Fibroblast of skin of back (primary cell): ENCODE measurements at regions not wholly inside any gene's neighbourhood (a gene's known extent, or its start where the extent isn't known, plus 50 kb on each side); places are given as distances from the start of the nearest gene placed in this dataset.
"Not testable (repeated sequence)": the region's sequence is repeated elsewhere in the genome, so short reads cannot be mapped to it uniquely, and the experiment has no call there.

Experiments
- DNase-seq: peaks from one replicate; pipeline ENCODE4 v3.0.0-alpha.2; 2013

- DNase-seq, result no peak
These were observed 618.1 kb upstream of the RBFOX1 start for GRCh38 chr16:6714510-6714909.

- DNase-seq, result no peak
These were observed 622.9 kb upstream of the RBFOX1 start for GRCh38 chr16:6709736-6710135.

GRCh38 chr16:6708576-6709215 lies 623.9 kb upstream of the RBFOX1 start:
- no peak for DNase-seq

- no peak for DNase-seq
These were observed 628.2 kb upstream of the RBFOX1 start for GRCh38 chr16:6704306-6704930.

- DNase-seq, result no peak
These were observed 631.5 kb upstream of the RBFOX1 start for GRCh38 chr16:6701096-6701495.

GRCh38 chr16:6698548-6698947 lies 634.1 kb upstream of the RBFOX1 start:
- DNase-seq, result no peak

- no peak for DNase-seq
These were observed 637.0 kb upstream of the RBFOX1 start for GRCh38 chr16:6695666-6696065.

- DNase-seq, result no peak
These were observed 638.0 kb upstream of the RBFOX1 start for GRCh38 chr16:6694636-6695035.

- not testable (repeated sequence) for DNase-seq
These were observed 639.2 kb upstream of the RBFOX1 start for GRCh38 chr16:6693418-6693817.

GRCh38 chr16:6692874-6693273 lies 639.8 kb upstream of the RBFOX1 start:
- no peak for DNase-seq

GRCh38 chr16:6690741-6691140 lies 641.9 kb upstream of the RBFOX1 start:
- no peak for DNase-seq

- DNase-seq, result no peak
These were observed 643.0 kb upstream of the RBFOX1 start for GRCh38 chr16:6689643-6690042.

GRCh38 chr16:6687593-6687992 lies 645.1 kb upstream of the RBFOX1 start:
- no peak for DNase-seq

- peak; percentile 9 for DNase-seq
These were observed 648.5 kb upstream of the RBFOX1 start for GRCh38 chr16:6684076-6684673.

GRCh38 chr16:6682142-6682811 lies 650.4 kb upstream of the RBFOX1 start:
- no peak for DNase-seq

- no peak for DNase-seq
These were observed 654.1 kb upstream of the RBFOX1 start for GRCh38 chr16:6678586-6678985.

GRCh38 chr16:6674071-6674470 lies 658.6 kb upstream of the RBFOX1 start:
- DNase-seq, result no peak

- DNase-seq, result no peak
These were observed 660.1 kb upstream of the RBFOX1 start for GRCh38 chr16:6672507-6672906.

GRCh38 chr16:6667393-6667792 lies 665.3 kb upstream of the RBFOX1 start:
- no peak for DNase-seq

GRCh38 chr16:6665126-6665525 lies 667.5 kb upstream of the RBFOX1 start:
- DNase-seq, result no peak

- DNase-seq, result no peak
These were observed 669.0 kb upstream of the RBFOX1 start for GRCh38 chr16:6663668-6664067.

- DNase-seq, result no peak
These were observed 675.9 kb upstream of the RBFOX1 start for GRCh38 chr16:6656760-6657159.

GRCh38 chr16:6646891-6647290 lies 685.8 kb upstream of the RBFOX1 start:
- no peak for DNase-seq
